ENCODE measurements at regions not wholly inside any gene's neighbourhood (a gene's known extent, or its start where the extent isn't known, plus 50 kb on each side); places are given as distances from the start of the nearest gene placed in this dataset.

GRCh38 chr21:35652196-35652595 is 408.1 kb downstream of the SETD4 start:
- DNase-seq (ENCODE audit: low read depth in 2 of 3, low spot score in 1 of 3) = no peak

GRCh38 chr21:35651196-35651595 is 409.1 kb downstream of the SETD4 start:
- DNase-seq (ENCODE audit: low read depth in 2 of 3, low spot score in 1 of 3) = no peak

DNA sequence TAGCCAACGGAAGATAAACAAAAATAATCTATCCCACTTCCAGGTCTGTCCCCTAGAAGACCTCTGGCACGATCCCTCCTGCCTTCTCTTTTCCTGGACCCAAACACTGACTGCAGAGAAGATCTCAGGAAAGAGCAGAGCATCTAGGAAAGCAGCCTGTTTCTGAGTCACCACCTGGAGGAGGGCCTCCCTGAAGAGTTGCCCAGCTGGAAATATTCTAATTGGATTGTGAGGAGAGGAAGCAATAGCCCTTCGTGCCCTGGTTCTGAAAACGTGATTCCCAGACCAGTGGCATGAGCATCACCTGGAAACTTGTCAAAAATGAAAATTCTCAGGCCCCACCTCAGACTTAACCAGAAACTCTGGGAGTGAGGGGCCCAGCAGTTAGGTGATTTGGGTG is 411.1 kb downstream of the SETD4 start:
- no peak for DNase-seq (ENCODE audit: low read depth in 2 of 3, low spot score in 1 of 3)

DNA sequence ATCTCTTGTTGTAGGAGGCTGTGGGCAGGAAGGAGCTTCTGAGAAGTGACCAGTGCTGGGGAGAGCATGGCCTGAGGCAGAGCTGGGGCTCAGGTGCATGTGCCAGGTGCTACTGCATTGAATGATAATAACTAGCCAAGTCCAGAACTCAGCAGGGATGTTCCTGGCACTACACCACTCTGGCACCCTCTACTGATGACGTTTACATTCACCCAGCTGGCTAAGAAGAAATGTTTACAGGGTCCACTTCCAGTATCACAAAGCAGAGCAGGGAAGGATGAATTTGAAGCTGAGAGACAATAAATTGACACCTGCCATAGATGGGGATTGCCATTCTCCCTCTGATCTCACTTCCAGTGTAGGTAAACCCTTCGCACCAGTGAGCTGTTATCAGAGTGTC is 411.8 kb downstream of the SETD4 start:
- DNase-seq (ENCODE audit: low read depth in 2 of 3, low spot score in 1 of 3) = no peak

GRCh38 chr21:35646606-35647005 is 413.7 kb downstream of the SETD4 start:
- DNase-seq (ENCODE audit: low read depth in 2 of 3, low spot score in 1 of 3) = no peak

DNA sequence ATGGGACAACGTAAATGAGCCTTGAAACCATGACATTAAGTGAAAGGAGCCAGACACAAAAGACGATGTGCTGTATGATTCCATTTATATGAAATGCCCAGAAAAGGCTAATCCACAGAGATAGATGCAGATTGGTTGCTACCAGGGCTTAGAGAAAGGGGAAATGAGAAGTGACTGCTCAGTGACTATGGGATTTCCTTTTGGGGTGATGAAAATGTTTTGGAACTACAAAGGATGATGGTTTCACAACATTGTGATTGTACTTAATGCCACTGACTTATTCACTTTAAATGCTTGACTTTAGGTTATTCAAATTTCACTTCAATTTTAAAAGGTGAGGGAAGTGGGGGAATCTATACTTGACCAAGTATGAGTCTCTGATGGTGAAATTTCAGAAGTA is 414.3 kb downstream of the SETD4 start:
- DNase-seq (ENCODE audit: low read depth in 2 of 3, low spot score in 1 of 3) = no peak

DNA sequence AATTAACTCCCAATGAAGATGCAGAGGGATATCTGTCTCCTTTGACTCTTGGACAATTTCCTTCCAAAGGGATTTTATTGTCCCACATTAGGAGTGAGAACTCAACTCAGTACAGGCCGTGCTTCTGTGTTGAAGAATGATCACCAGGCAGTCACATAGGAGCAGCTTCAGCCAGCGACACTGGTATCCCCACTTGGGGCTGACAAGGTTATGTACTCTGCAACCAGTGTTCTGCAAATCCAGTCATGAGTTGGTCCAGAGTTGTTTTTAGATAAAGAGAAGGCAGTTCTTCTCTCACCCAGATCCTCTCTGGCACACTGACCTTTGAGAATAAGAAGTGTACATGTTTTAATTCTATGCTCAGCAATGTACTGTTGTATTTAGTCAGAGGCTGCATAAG is 415.8 kb downstream of the SETD4 start:
- no peak for DNase-seq (ENCODE audit: low read depth in 2 of 3, low spot score in 1 of 3)

DNA sequence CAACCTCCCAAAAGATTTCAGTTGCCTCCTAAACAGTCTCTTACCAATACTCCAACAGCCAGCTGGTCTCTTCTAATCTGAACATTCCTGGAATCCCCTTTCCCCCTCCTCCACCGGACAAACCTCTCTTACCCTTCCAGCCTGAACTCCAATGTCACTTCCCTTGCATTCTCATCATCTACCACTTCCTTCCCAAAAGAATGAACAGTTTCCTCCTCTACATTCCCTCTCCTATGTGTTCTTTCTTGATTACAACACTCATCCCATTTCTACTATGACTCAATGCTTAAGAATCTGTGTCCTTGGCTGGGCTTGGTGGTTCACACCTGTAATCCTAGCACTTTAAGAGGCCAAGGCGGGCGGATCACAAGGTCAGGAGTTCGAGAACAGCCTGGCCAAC is 417.1 kb downstream of the SETD4 start:
- no peak for DNase-seq (ENCODE audit: low read depth in 2 of 3, low spot score in 1 of 3)

DNA sequence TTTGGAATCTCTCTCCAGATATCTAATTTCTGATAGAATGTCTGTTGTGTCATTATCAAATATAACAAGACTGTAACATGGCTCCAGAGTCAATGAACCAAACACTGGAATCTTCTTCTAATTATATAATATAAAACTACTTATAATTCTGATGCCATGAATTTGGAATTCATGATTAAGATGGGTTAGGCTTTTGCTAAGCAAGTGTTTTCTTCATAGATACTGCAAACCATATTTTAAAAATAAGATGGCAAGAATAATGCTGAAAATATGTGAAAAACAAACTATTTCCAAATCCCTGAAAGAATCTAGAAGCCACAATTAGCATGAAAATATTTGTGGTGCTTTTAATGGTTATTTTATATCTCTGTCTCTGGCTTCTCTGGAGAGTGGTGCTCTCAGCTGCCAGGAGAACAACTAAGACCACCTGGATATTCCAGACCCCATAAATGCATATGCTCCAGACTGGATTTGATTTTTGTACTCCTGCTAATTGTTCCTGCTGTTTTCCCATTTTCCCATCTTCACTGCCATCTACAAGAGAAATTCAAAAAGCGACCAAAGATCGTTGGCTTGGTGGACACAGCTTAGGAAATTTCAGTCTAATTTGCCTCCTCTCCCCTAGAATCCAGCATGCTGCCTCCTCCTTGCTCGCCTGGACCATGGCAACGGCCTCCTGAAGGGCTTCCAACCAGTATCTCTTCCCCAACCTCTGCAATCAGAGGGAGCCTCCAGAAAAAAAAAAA is 418.9 kb downstream of the SETD4 start:
- no peak for DNase-seq (ENCODE audit: low read depth in 2 of 3, low spot score in 1 of 3)

GRCh38 chr21:35637431-35637830 is 422.9 kb downstream of the SETD4 start:
- DNase-seq (ENCODE audit: low read depth in 2 of 3, low spot score in 1 of 3) = no peak

GRCh38 chr21:35635994-35636393 is 424.3 kb downstream of the SETD4 start:
- DNase-seq (ENCODE audit: low read depth in 2 of 3, low spot score in 1 of 3) = no peak

DNA sequence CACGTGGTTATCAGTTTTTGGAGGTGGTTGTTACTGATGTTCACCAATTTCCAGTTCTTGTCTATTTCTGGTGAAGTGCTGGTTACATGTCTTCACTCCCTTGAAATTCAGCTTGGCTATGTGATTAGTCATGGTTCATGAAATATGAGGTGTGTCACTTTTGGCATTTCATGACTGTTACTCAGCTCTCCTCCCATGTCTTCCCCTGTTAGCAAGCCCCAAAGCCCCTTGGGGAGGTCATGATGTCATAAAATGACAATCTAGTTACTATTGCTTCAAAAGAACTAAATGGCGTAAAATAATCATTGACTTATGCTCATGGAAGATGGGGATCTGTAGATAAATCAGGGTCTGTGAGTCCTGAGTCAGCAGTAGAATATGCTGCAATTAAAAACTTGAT is 425.1 kb downstream of the SETD4 start:
- DNase-seq (ENCODE audit: low read depth in 2 of 3, low spot score in 1 of 3) = no peak

DNA sequence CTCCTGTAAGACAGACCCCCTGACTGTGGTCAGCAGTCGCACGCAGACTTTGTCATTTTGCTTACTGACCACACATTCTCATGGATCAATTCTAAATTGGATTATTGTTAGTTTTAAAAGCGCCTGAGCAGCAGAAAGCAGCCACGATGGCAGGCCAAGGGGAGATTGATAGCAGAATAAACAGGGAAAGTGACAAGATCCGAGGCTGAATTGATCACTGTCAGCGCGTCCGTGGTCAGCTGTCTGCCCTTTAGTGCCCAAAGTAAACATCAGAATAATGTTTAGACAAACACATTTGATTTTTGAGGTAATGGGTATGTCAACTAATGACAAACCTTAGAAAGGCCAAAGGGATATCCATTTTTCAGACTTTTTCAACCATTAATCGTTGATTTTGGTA is 426.8 kb downstream of the SETD4 start:
- no peak for DNase-seq (ENCODE audit: low read depth in 2 of 3, low spot score in 1 of 3)

- no peak for DNase-seq (ENCODE audit: low read depth in 2 of 3, low spot score in 1 of 3)
Observed at GRCh38 chr21:35632711-35633110, 427.6 kb downstream of the SETD4 start.

- no peak for DNase-seq (ENCODE audit: low read depth in 2 of 3, low spot score in 1 of 3)
Observed at GRCh38 chr21:35628316-35628715, 432.0 kb downstream of the SETD4 start.

- DNase-seq (ENCODE audit: low read depth in 2 of 3, low spot score in 1 of 3) = no peak
Observed at GRCh38 chr21:35627462-35627861, 432.9 kb downstream of the SETD4 start.

GRCh38 chr21:35625576-35625975 is 434.8 kb downstream of the SETD4 start:
- no peak for DNase-seq (ENCODE audit: low read depth in 2 of 3, low spot score in 1 of 3)

GRCh38 chr21:35624901-35625300 is 435.4 kb downstream of the SETD4 start:
- no peak for DNase-seq (ENCODE audit: low read depth in 2 of 3, low spot score in 1 of 3)

GRCh38 chr21:35622612-35623011 is 437.7 kb downstream of the SETD4 start:
- DNase-seq (ENCODE audit: low read depth in 2 of 3, low spot score in 1 of 3) = no peak

DNA sequence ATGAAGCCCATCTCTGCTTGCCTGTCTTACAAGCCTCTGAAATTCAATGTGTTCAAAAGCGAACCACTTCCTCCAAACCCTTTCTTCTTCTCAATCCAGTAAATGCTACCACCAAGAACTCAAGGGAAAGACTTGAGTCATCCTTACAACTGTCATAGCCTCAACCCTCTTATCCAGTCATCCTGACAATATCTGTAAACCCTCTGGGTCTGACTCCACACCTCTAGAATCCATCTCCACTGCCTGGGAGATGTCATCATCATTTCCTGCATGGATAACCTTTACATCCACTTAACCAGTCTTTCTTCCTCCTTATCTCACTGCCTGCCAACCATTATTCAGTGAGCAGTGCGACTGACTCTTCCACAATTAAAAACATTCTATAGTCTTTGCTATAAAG is 441.1 kb downstream of the SETD4 start:
- DNase-seq (ENCODE audit: low read depth in 2 of 3, low spot score in 1 of 3) = no peak

GRCh38 chr21:35617491-35617890 is 442.8 kb downstream of the SETD4 start:
- DNase-seq (ENCODE audit: low read depth in 2 of 3, low spot score in 1 of 3) = no peak

GRCh38 chr21:35616090-35616489 is 444.2 kb downstream of the SETD4 start:
- no peak for DNase-seq (ENCODE audit: low read depth in 2 of 3, low spot score in 1 of 3)

GRCh38 chr21:35615325-35615724 is 445.0 kb downstream of the SETD4 start:
- no peak for DNase-seq (ENCODE audit: low read depth in 2 of 3, low spot score in 1 of 3)
